Heart right ventricle (tissue), 16 donors: ENCODE measurements at regions not wholly inside any gene's neighbourhood (a gene's known extent, or its start where the extent isn't known, plus 50 kb on each side); places are given as distances from the start of the nearest gene placed in this dataset.

Experiments
- ATAC-seq, 8 donors: fragments of 200-7000 bp; cut with Tn5 transposase; one replicate each; pipeline ENCODE4 v1.9.1; 2020; ENCODE audit warnings: mild to moderate bottlenecking in 8 of 8, moderate library complexity in 8 of 8, moderate number of reproducible peaks in 1 of 8
- DNase-seq, 2 donors: peaks; one replicate each; pipeline ENCODE4 v3.0.0-alpha.2; 2020
- H3K27ac ChIP-seq, 10 donors: fragments of 200-600 bp; sonication (generic) in 2 of 10; one replicate each; pipeline versions ENCODE4 v1.5.0 to v1.8.0; 2020 to 2022; ENCODE audit warnings: mild to moderate bottlenecking in 3 of 10
- H3K27me3 ChIP-seq, 7 donors: fragments of 200-600 bp; one replicate each; pipeline ENCODE4 v1.8.0; 2021 to 2022; ENCODE audit warnings: mild to moderate bottlenecking in 2 of 7
- H3K36me3 ChIP-seq, 9 donors: fragments of 200-600 bp; sonication (generic) in 1 of 9; one replicate each; pipeline versions ENCODE4 v1.5.0 to v1.8.0; 2020 to 2022; ENCODE audit warnings: mild to moderate bottlenecking in 2 of 9
- H3K4me1 ChIP-seq, 9 donors: fragments of 200-600 bp; sonication (generic) in 1 of 9; one replicate each; pipeline versions ENCODE4 v1.5.0 to v1.8.0; 2020 to 2022; ENCODE audit warnings: mild to moderate bottlenecking in 4 of 9
- H3K4me3 ChIP-seq, 10 donors: fragments of 200-600 bp; sonication (generic) in 2 of 10; one replicate each; pipeline versions ENCODE4 v1.5.0 to v1.8.0; 2020 to 2022; ENCODE audit warnings: mild to moderate bottlenecking in 7 of 10, moderate library complexity in 2 of 10
- H3K9me3 ChIP-seq, 11 donors: fragments of 200-600 bp in 10 of 11; sonication (generic) in 2 of 11; one replicate each; pipeline versions ENCODE4 v1.5.0 to v1.8.0; 2013 to 2022; ENCODE audit warnings: mild to moderate bottlenecking in 2 of 11, control low read depth in 1 of 11, moderate library complexity in 1 of 11
- CTCF ChIP-seq, 9 donors: fragments of 200-600 bp; sonication (generic) in 2 of 9; IDR thresholded peaks; one replicate each; pipeline versions ENCODE4 v1.5.0 to v1.8.0; 2021 to 2022; ENCODE audit warnings: antibody characterized with exemption in 9 of 9, mild to moderate bottlenecking in 5 of 9, moderate library complexity in 1 of 9
- WGBS, 2 donors: extraction: QIAGEN DNeasy Blood & Tissue Kit; methylation state at CpG; one replicate each; pipeline ENCODE4 v1.1.7; 2013; ENCODE audit warnings: inconsistent platforms in 1 of 2; 5-methylcytosine and 5-hydroxymethylcytosine counted together
- intact Hi-C, 10 donors: fragments of 100-400 bp; cut with DNase I; formaldehyde crosslinking; loops; one replicate each; pipeline versions ENCODE4 v1.11.1 to v1.14.2; 2022
- donor health status: Arrhythmogenic right ventricular cardiomyopathy.
- donor health status: ischemic (EF 13 %, LVEDD 7.1; RV severe dilation, severe dysfunction).
- donor health status: healthy with polysubstance abuse.
- donor health status: DM: no; HTN: yes; CAD: no.
- donor health status: DM: no; HTN: no; CAD: no.
- donor health status: ischemic (EF 25% LVEDD 6.9; RV normal size, moderate dysfunction).
- donor health status: ischemic (EF 25% LVEDD 5.7; RV mildly dilated, moderate dysfunction).
- donor health status: healthy.
- donor health status: DM: yes; HTN: yes; CAD: no.
- donor health status: Ischemic cardiomyopathy.
- donor health status: ischemic (EF 35%, LVEDD 5.7; RV mildly dilated, moderate dysfunction).
- donor health status: nonischemic (EF 11% LVEDD 7.7; RV severe dilation, severe dysfunction).
- donor health status: DM: yes; HTN: yes; CAD: no.
- donor health status: PGD.
- donor health status: ischemic (EF 29% LVEDD 5.4; RV normal size, mild dysfunction).
- donor health status: nonischemic (EF 23%, LVEDD 6.1; RV moderate dilation, normal function).

- no peak for TF ChIP-seq CTCF (IDR thresholded peaks at IDR 0.05)
- H3K4me3 ChIP-seq = no peak overlapping the region
- ATAC-seq (no peak), DNase-seq (no peak)
- intact Hi-C loops = no loop called here
- H3K36me3 ChIP-seq = no peaks in the 10 kb centered on the region
- H3K27me3 ChIP-seq = no peaks in the 10 kb centered on the region
- H3K4me1 ChIP-seq = no peaks in the 10 kb centered on the region
- H3K27ac ChIP-seq = no peak overlapping the region
- no peaks in the 10 kb centered on the region for H3K9me3 ChIP-seq
Measured at GRCh38 chr2:150351922-150352321, 135.5 kb downstream of the RND3 start.

- intact Hi-C loops = no loop called here
- Histone ChIP-seq H3K9me3 (no peaks in the 10 kb centered on the region), H3K36me3 (no peaks in the 10 kb centered on the region), H3K27me3 (no peaks in the 10 kb centered on the region), H3K27ac (no peak overlapping the region), H3K4me1 (no peaks in the 10 kb centered on the region), H3K4me3 (no peak overlapping the region)
- 84 to 88% methylated on average over 4 of the region's 4 CpGs for WGBS, 2 donors
- TF ChIP-seq CTCF (IDR thresholded peaks at IDR 0.05) = no peak
- DNase-seq (no peak), ATAC-seq (no peak)
Measured at GRCh38 chr2:150350500-150350899, 137.0 kb downstream of the RND3 start.

GRCh38 chr2:150346806-150347205 is 140.7 kb downstream of the RND3 start:
- TF ChIP-seq CTCF (IDR thresholded peaks at IDR 0.05) = no peak
- DNase-seq (no peak), ATAC-seq (no peak)
- no peak overlapping the region for H3K4me3 ChIP-seq
- intact Hi-C loops = no loop called here
- no peaks in the 10 kb centered on the region for H3K4me1 ChIP-seq
- H3K27me3 ChIP-seq = no peaks in the 10 kb centered on the region
- no peaks in the 10 kb centered on the region for H3K9me3 ChIP-seq
- H3K36me3 ChIP-seq = no peaks in the 10 kb centered on the region
- no peak overlapping the region for H3K27ac ChIP-seq
- 95 to 96% methylated on average over 4 of the region's 4 CpGs for WGBS, 2 donors

- ATAC-seq (no peak), DNase-seq (no peak)
- Histone ChIP-seq H3K27me3 (no peaks in the 10 kb centered on the region), H3K27ac (no peak overlapping the region), H3K36me3 (no peaks in the 10 kb centered on the region), H3K9me3 (no peaks in the 10 kb centered on the region), H3K4me1 (no peaks in the 10 kb centered on the region), H3K4me3 (no peak overlapping the region)
- intact Hi-C loops = no loop called here
- no peak for TF ChIP-seq CTCF (IDR thresholded peaks at IDR 0.05)
- WGBS, 2 donors = 86 to 87% methylated on average over 4 of the region's 4 CpGs
Measured at GRCh38 chr2:150341982-150342680, 145.3 kb downstream of the RND3 start.
